NB4 (cell line): ENCODE measurements at regions not wholly inside any gene's neighbourhood (a gene's known extent, or its start where the extent isn't known, plus 50 kb on each side); places are given as distances from the start of the nearest gene placed in this dataset.

Experiments used
- MYC ChIP-seq: IDR thresholded peaks from 2 replicates; pipeline ENCODE4 v1.6.1; 2011; ENCODE audit warnings: low read depth, low read length
- POLR2A ChIP-seq: IDR thresholded peaks from 2 replicates; pipeline ENCODE4 v1.6.1; 2011; ENCODE audit warnings: mild to moderate bottlenecking; ENCODE audit not compliant: insufficient read length; ENCODE audit errors: extremely low read depth
- TF ChIP-seq, protein P1 (sequence below): IDR thresholded peaks from one replicate; pipeline ENCODE4 v1.5.1; 2012; ENCODE audit warnings: low read depth, low read length

DNA sequence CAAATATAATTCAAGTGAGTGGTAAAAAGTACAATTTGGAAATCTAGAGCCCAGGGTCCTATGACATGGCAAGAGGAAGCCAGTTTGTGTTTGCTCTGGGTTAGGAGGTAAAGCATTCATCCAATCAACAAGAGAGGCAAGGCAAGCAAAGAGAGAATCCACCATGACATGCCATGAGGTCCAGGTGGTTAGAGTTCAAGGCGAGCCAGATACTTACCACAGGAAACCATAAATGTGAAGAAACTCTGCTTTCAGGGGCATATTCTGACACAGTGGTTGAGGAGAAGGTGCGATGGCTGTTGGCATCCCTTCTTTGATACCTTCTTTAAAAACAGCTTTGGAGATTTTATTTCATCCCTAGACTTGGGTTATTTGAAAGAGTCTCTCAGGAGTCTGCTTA lies 193.8 kb upstream of the MAN1A1 start:
- TF ChIP-seq, protein P1, sequence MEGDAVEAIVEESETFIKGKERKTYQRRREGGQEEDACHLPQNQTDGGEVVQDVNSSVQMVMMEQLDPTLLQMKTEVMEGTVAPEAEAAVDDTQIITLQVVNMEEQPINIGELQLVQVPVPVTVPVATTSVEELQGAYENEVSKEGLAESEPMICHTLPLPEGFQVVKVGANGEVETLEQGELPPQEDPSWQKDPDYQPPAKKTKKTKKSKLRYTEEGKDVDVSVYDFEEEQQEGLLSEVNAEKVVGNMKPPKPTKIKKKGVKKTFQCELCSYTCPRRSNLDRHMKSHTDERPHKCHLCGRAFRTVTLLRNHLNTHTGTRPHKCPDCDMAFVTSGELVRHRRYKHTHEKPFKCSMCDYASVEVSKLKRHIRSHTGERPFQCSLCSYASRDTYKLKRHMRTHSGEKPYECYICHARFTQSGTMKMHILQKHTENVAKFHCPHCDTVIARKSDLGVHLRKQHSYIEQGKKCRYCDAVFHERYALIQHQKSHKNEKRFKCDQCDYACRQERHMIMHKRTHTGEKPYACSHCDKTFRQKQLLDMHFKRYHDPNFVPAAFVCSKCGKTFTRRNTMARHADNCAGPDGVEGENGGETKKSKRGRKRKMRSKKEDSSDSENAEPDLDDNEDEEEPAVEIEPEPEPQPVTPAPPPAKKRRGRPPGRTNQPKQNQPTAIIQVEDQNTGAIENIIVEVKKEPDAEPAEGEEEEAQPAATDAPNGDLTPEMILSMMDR = no peak
- TF ChIP-seq POLR2A (no peak), MYC (no peak)
